Activated naive CD4-positive, alpha-beta T cell treated with anti-CD3 and anti-CD28 coated beads, Interleukin-2, amount 50 U/mL, for 72 hours (primary cell): ENCODE measurements at regions not wholly inside any gene's neighbourhood (a gene's known extent, or its start where the extent isn't known, plus 50 kb on each side); places are given as distances from the start of the nearest gene placed in this dataset.

Experiments
- ATAC-seq, 2 donors: fragments of 150-1000 bp; cut with Tn5 transposase; 2 replicates each; pipeline ENCODE4 v1.10.0; 2021; ENCODE audit warnings: mild to moderate bottlenecking in 2 of 2, moderate library complexity in 2 of 2
- DNase-seq, 2 donors: peaks; one replicate each; pipeline ENCODE4 v3.0.0; 2021 to 2022; ENCODE audit warnings: low spot score in 2 of 2
- H3K27ac Mint-ChIP-seq, 2 donors: one replicate each; pipeline ENCODE4 v1.8.0; 2022; ENCODE audit warnings: mild to moderate bottlenecking in 2 of 2, mixed read lengths in 2 of 2
- H3K36me3 Mint-ChIP-seq, 2 donors: one replicate each; pipeline ENCODE4 v1.8.0; 2022; ENCODE audit warnings: mixed read lengths in 2 of 2
- H3K9me3 Mint-ChIP-seq, 2 donors: one replicate each; pipeline ENCODE4 v1.8.0; 2022; ENCODE audit warnings: mixed read lengths in 2 of 2

GRCh38 chr10:78807504-78808203, 261.1 kb upstream of the ZMIZ1 start:
- H3K9me3 Mint-ChIP-seq = no peaks in the 10 kb centered on the region
- no peaks in the 10 kb centered on the region for H3K36me3 Mint-ChIP-seq
- no peak for DNase-seq

GRCh38 chr10:78808286-78808685, 260.5 kb upstream of the ZMIZ1 start:
- H3K36me3 Mint-ChIP-seq = no peaks in the 10 kb centered on the region
- DNase-seq = no peak
- H3K9me3 Mint-ChIP-seq = no peaks in the 10 kb centered on the region
- H3K27ac Mint-ChIP-seq = peak overlapping the region in 1 of 2 donors; percentile 27
- no peak for ATAC-seq

More at GRCh38 chr10:78807504-78808203, 261.1 kb upstream of the ZMIZ1 start:
- peak overlapping the region in 1 of 2 donors; percentile 27 for H3K27ac Mint-ChIP-seq
- ATAC-seq = no peak

DNA sequence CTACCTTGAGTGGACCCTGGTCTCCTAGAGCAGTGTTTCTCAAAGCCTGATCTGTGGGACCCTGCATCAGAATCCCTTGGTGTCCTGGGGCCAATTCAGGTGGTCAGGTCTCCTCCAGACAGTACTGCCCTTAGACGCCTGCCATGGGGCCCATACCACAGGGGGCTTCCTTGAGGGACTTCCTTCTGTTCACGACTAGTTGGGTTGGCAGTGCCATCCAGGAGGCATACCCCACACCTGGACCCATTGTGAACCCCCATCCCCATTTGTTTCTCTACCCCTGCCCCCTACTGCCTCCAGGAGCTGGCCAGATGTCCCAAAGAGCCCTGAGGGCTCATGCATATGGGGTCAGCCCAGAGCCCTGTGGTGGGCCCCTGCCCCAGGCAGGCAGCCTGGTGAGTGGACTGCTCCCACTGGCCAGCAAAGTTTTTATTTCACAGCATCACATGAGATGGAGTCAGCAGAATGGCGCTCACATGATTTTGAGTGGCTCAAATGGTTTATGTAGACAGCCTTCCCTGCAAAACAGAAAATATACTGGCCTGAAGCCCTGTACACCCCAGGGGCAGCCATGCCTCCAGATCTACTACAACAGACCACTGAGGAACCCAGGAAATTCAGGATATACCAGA, 259.9 kb upstream of the ZMIZ1 start:
- Mint-ChIP-seq H3K27ac (peak overlapping the region in 1 of 2 donors; percentile 26), H3K9me3 (no peaks in the 10 kb centered on the region), H3K36me3 (no peaks in the 10 kb centered on the region)
- DNase-seq (no peak), ATAC-seq (no peak)

DNA sequence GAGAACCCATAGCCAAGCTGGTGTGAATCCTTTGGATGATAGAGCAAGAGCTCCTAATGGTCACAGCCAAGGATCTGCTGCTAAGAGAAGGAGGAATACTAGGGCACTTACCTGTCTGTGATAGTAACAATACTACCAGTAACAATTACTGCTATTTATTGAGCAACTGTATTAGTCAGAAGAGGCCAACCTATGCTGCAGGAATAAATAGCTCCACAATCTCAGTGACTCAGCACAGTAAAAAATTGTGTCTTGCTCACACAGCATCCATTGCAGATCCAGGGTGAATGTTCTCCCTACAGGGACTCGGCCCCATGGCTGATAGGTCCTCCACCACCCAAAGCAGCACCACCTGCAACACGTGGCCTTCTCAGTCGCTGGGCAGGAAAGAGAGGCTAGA, 257.6 kb upstream of the ZMIZ1 start:
- ATAC-seq = no peak
- H3K36me3 Mint-ChIP-seq = no peaks in the 10 kb centered on the region
- no peaks in the 10 kb centered on the region for H3K9me3 Mint-ChIP-seq
- DNase-seq = no peak
- H3K27ac Mint-ChIP-seq = no peak overlapping the region

- Mint-ChIP-seq H3K27ac (no peak overlapping the region), H3K36me3 (no peaks in the 10 kb centered on the region), H3K9me3 (no peaks in the 10 kb centered on the region)
- ATAC-seq (no peak), DNase-seq (no peak)
These were observed 256.0 kb upstream of the ZMIZ1 start for GRCh38 chr10:78812571-78813318.

- Mint-ChIP-seq H3K36me3 (no peaks in the 10 kb centered on the region), H3K27ac (no peak overlapping the region), H3K9me3 (no peaks in the 10 kb centered on the region)
- ATAC-seq (no peak), DNase-seq (no peak)
These were observed 255.2 kb upstream of the ZMIZ1 start for GRCh38 chr10:78813526-78813925.

DNA sequence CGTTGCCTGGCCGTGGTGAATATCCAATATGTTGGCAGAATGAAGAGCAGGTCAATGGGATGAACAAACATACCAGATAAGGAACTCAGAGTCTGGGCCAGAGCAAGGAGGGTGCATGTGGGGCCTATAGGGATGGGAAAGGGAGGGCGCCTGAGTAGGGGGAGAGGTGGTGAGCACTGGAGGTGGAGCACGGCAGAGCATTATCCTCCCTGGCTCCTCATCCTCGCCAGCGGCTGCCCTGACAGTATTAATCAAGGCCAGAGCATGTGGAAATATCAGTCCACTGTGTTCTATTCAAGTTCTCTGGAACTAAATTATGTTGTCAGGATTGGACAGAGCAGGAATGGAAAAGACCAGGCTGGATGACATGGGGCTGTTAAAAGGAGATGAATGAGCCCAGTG, 254.8 kb upstream of the ZMIZ1 start:
- H3K9me3 Mint-ChIP-seq = no peaks in the 10 kb centered on the region
- DNase-seq (no peak), ATAC-seq (no peak)
- no peaks in the 10 kb centered on the region for H3K36me3 Mint-ChIP-seq
- H3K27ac Mint-ChIP-seq = no peak overlapping the region

GRCh38 chr10:78814407-78814806, 254.4 kb upstream of the ZMIZ1 start:
- ATAC-seq = no peak

DNA sequence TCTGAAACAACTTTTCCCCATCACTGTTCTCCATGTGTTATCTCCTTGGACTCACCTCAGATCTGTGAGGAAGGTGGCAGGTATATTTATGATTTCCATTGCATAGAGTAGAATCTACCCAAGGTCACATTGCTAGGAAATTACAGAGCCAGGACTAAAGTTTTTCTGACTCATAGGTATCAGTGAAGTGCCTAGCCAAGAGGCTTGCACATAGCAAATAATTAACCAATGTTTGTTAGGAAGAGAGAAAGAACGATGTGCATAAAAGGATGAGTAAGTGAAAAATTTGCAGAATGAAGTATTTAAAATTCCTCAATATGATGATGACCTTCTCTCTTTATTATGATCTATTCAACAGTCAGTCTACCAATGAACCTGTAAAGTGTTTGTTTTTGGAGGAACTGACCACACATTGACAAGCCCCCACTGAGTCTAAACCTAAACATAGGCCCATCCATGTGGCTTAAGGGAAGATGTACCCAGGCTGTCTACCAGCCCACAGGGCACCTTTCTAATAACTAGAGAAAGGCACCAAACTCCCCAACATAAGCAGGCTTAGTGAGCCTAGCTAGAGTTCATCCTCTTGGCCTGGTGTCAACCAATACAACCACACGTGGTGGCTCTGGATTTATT, 252.9 kb upstream of the ZMIZ1 start:
- ATAC-seq = no peak

More at GRCh38 chr10:78814407-78814806, 254.4 kb upstream of the ZMIZ1 start:
- Mint-ChIP-seq H3K27ac (no peak overlapping the region), H3K36me3 (no peaks in the 10 kb centered on the region), H3K9me3 (no peaks in the 10 kb centered on the region)
- no peak for DNase-seq

DNA sequence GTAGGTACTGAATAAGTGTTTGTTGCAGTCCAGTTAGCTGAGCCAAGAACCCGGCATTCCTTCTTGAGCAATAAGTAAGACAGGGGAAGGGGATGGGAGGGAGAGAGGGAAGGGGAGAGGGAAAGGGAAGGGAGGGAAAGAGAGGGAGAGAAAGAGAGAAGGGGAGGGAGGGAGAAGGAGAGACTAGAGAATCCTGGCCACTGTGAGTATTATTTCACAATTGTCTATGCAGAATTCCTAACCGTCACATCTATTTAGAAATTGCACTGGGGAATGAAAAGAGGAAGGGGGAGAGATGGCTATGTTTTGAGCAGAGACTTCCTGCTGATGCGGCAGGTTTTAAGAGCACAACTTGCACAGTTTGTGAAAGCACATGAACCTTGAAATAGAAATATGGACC, 251.4 kb upstream of the ZMIZ1 start:
- ATAC-seq (no peak), DNase-seq (no peak)
- H3K36me3 Mint-ChIP-seq = no peaks in the 10 kb centered on the region
- H3K27ac Mint-ChIP-seq = no peak overlapping the region
- H3K9me3 Mint-ChIP-seq = no peaks in the 10 kb centered on the region

More for the DNA sequence above, 252.9 kb upstream of the ZMIZ1 start:
- Mint-ChIP-seq H3K9me3 (no peaks in the 10 kb centered on the region), H3K27ac (no peak overlapping the region), H3K36me3 (no peaks in the 10 kb centered on the region)
- DNase-seq = no peak

DNA sequence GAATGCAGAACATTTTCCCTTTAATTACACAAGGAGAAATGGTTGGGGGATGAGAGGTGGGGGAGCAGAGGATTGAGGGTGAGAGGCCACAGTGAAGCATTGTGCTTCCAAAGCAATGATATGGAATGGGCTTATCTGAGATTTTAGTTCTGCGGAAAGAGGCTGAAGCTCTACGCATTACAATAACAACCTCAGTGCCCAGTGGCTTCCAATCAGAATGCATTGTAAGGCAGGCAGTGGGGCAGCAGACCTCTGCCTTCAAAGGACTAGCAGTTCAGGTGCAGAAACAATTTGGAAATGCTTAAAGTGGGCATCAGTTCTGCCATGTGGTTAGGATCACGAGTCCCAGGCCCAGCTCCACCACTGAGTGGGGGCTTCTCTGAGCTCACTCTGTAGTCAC, 251.0 kb upstream of the ZMIZ1 start:
- Mint-ChIP-seq H3K9me3 (no peaks in the 10 kb centered on the region), H3K27ac (no peak overlapping the region), H3K36me3 (no peaks in the 10 kb centered on the region)
- DNase-seq (no peak), ATAC-seq (no peak)

DNA sequence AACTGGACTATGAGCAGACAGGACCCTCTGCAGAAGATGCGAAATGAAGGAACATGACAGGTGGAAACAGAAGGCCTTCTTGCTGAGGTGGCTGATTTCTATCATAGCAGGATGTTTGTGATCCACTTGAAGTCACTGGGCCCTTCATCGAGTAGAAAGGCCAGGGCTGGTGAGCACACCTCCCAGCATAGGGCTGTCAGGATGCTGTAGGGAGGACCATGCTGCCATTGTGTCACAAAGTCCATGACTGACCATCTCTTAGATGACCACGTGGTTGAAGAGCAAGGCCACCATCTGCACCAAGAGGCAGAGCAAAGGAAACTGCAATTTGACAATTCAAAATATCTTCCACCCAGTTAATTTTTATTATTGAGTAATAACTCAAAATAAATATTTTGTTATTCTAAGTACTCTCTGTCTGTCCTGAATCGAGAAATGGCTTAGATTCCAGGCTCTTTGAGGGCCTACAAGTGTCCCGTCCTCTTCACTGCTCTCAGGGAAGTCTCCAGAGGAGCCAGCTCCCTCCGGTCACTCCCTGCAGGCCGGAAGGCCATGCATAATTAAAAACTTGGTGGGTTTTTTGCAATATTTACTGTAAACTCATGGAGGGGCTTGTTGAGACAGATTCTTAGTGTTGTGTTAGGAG, 249.3 kb upstream of the ZMIZ1 start:
- H3K36me3 Mint-ChIP-seq = no peaks in the 10 kb centered on the region
- no peak overlapping the region for H3K27ac Mint-ChIP-seq
- H3K9me3 Mint-ChIP-seq = no peaks in the 10 kb centered on the region
- DNase-seq (no peak), ATAC-seq (no peak)

DNA sequence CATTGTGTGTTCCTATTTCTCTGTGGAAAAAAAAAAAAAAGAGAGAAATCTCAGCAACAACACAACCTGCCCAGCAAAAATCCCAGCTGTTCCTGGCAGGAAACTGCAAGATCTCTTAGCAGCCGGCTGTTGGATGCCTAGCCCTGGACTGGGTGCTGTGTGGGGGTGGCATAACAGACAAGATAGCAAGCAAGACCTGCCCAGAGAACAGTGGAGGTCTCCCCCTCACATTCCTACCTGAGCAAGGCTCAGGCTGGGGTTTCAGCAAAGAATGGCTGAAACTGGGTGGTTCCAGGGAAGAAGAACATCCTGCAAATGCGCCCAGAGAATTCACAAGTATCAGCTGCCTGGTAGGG, 248.8 kb upstream of the ZMIZ1 start:
- no peak overlapping the region for H3K27ac Mint-ChIP-seq
- DNase-seq (no peak), ATAC-seq (no peak)
- H3K36me3 Mint-ChIP-seq = no peaks in the 10 kb centered on the region
- H3K9me3 Mint-ChIP-seq = no peaks in the 10 kb centered on the region

- H3K27ac Mint-ChIP-seq = no peak overlapping the region
- H3K9me3 Mint-ChIP-seq = no peaks in the 10 kb centered on the region
- ATAC-seq = no peak
- DNase-seq = no peak
- H3K36me3 Mint-ChIP-seq = no peaks in the 10 kb centered on the region
These were observed 247.7 kb upstream of the ZMIZ1 start for GRCh38 chr10:78821052-78821451.

DNA sequence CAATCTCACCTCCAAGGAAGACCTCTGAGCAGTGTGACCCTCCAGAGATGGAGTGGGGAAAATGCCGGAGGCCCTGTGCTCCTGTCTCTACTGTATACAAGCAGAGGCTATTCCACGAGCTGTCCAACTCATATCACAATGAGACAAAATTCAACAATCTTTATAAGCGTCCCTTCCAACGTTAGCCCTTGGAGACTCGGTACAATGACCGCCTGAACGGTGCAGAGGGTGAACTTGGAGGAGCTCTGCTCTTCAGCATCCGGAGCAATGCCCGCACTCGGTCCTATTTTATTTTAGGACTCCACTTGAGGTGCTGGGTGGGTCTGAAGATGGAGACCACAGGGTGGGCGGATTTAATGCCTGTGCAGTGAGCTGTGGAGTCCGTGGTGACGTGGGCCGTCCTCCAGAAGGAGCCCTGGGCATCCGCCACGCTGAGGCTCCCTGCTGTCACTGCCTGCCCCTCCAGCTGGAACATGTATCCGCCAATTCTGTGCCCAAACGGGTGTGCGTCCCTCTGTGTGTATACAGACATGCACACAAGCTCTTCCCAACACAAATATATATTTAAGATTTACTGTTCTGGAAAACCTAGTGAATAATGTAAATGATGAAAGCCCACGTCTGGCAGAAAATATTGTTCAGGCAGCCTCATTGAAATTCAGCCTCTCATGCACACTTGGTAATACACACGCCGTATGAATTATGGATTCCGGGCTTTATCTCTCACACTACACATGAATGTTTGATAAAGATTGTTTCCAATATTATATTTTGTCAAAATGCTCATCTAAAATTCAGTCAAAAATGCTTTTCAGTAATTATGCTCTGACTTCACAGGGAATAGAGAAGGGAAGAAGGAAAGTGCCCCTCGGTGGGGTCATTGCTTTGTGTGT, 239.9 kb upstream of the ZMIZ1 start:
- H3K9me3 Mint-ChIP-seq = peaks cover 3 to 4% of the 10 kb centered on the region in 2 donors
- H3K36me3 Mint-ChIP-seq = no peaks in the 10 kb centered on the region
- DNase-seq (peak in 1 of 2 donors; percentile 40), ATAC-seq (no peak)
- no peak overlapping the region for H3K27ac Mint-ChIP-seq

DNA sequence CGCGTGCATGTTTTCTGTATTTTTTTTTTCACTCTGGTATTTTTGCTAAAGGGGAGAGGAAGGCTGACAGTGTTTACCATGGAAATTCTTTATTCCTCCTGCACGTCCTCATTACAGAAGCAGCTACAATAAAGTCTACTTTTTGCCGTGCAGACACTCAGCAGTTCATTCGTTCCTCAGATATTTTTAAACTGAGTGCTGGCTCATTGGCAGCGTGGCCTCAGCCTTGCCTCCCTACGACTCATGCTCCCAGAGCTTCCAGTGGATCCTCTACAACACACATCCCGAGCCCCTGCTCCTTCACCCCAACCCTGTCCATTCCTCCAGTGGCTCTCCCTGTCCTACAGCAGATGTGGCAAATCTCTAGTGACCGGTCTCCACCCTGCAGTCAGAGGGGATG, 239.2 kb upstream of the ZMIZ1 start:
- ATAC-seq (no peak), DNase-seq (peak in 1 of 2 donors; percentile 35)
- H3K36me3 Mint-ChIP-seq = no peaks in the 10 kb centered on the region
- H3K9me3 Mint-ChIP-seq = peaks cover 3 to 4% of the 10 kb centered on the region in 2 donors
- no peak overlapping the region for H3K27ac Mint-ChIP-seq
